DOHH2 (cell line): ENCODE measurements at regions not wholly inside any gene's neighbourhood (a gene's known extent, or its start where the extent isn't known, plus 50 kb on each side); places are given as distances from the start of the nearest gene placed in this dataset.

Source experiments
- EZH2phosphoT487 ChIP-seq: fragments of 200-600 bp; sonication (generic); IDR thresholded peaks from 2 replicates; pipeline ENCODE4 v1.6.1; 2017; ENCODE audit warnings: borderline replicate concordance, mild to moderate bottlenecking, antibody characterized with exemption, low read length, moderate library complexity, mixed read lengths
- TF ChIP-seq, protein P1 (sequence below): fragments of 200-600 bp; sonication (generic); IDR thresholded peaks from one replicate; pipeline ENCODE4 v1.5.1; 2014; ENCODE audit warnings: antibody characterized with exemption, mild to moderate bottlenecking, low read depth, low read length; ENCODE audit not compliant: poor library complexity, severe bottlenecking

DNA sequence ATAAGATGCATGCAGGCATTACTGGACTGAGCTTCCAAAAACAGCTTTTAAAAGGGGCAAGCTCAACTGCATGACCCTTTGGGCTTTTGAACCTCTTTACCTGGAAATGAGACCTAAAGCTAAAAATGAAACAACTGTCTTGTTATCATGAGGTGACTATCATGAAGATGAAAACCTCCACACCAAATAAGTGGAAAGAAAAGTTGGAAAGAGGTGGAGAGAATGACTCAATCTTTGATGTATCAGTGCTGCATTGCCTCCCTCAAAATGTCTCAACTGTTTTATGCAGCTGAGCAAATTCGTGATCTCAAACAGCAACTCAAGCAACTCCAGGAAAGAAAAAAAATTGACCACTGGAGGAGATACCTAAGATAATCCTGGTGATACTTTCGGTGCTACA lies 307.1 kb downstream of the KBTBD8 start:
- TF ChIP-seq, protein P1, sequence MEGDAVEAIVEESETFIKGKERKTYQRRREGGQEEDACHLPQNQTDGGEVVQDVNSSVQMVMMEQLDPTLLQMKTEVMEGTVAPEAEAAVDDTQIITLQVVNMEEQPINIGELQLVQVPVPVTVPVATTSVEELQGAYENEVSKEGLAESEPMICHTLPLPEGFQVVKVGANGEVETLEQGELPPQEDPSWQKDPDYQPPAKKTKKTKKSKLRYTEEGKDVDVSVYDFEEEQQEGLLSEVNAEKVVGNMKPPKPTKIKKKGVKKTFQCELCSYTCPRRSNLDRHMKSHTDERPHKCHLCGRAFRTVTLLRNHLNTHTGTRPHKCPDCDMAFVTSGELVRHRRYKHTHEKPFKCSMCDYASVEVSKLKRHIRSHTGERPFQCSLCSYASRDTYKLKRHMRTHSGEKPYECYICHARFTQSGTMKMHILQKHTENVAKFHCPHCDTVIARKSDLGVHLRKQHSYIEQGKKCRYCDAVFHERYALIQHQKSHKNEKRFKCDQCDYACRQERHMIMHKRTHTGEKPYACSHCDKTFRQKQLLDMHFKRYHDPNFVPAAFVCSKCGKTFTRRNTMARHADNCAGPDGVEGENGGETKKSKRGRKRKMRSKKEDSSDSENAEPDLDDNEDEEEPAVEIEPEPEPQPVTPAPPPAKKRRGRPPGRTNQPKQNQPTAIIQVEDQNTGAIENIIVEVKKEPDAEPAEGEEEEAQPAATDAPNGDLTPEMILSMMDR = no peak
- TF ChIP-seq EZH2phosphoT487 = no peak
